ENCODE measurements at regions not wholly inside any gene's neighbourhood (a gene's known extent, or its start where the extent isn't known, plus 50 kb on each side); places are given as distances from the start of the nearest gene placed in this dataset.
"Not testable (repeated sequence)": the region's sequence is repeated elsewhere in the genome, so short reads cannot be mapped to it uniquely, and the experiment has no call there.

- H2BK120ac ChIP-seq (ENCODE audit: low read depth, low read length); H3K9ac ChIP-seq (ENCODE audit: low read length); DNase-seq; H3K79me1 ChIP-seq (replicated peaks; ENCODE audit: low read length, poor library complexity, severe bottlenecking); H3K18ac ChIP-seq (ENCODE audit: low read depth in 1 of 2, low read length in 2 of 2); H3K4me2 ChIP-seq (ENCODE audit: low read length, poor library complexity, severe bottlenecking); H2AK5ac ChIP-seq (ENCODE audit: low read length, severe bottlenecking); H2BK12ac ChIP-seq (ENCODE audit: low read length in 2 of 2); H2BK5ac ChIP-seq (ENCODE audit: low read depth, low read length, poor library complexity, severe bottlenecking); H3K14ac ChIP-seq (ENCODE audit: low read length in 2 of 2); H2BK15ac ChIP-seq (ENCODE audit: low read depth, poor library complexity, severe bottlenecking); H2AFZ ChIP-seq (ENCODE audit: low read depth, low read length); H4K91ac ChIP-seq (ENCODE audit: low read length); H4K8ac ChIP-seq (ENCODE audit: low read length); H3K23ac ChIP-seq (ENCODE audit: low read length in 2 of 2); H3K27ac ChIP-seq (ENCODE audit: low read length, poor library complexity, severe bottlenecking); H3K36me3 ChIP-seq (ENCODE audit: control insufficient read depth in 1 of 2, insufficient read depth in 2 of 2, low read depth in 1 of 2, low read length in 2 of 2); H3K4me3 ChIP-seq (ENCODE audit: insufficient read depth in 1 of 2, low read depth in 1 of 2, low read length in 2 of 2); H3K4ac ChIP-seq (ENCODE audit: low read depth in 1 of 2, low read length in 2 of 2); H3K9me3 ChIP-seq (ENCODE audit: control insufficient read depth, low read length); H3K4me1 ChIP-seq (ENCODE audit: control insufficient read depth, insufficient read depth, low read depth, low read length): not testable (repeated sequence)
- H3K27me3 ChIP-seq (ENCODE audit: control insufficient read depth in 1 of 2, insufficient read depth in 1 of 2, low read length in 2 of 2): peaks cover 0 to 11% of the 10 kb centered on the region in 2 experiments
- whole genome bisulfite sequencing: 96% methylated on average over 3 of the region's 4 CpGs
Measured at GRCh38 chr5:7310656-7311055, 85.3 kb upstream of the ADCY2 start.

GRCh38 chr5:7315118-7315517 is 80.8 kb upstream of the ADCY2 start:
- WGBS: 60% methylated on average over 1 of the region's 2 CpGs

GRCh38 chr5:7317751-7318150 is 78.2 kb upstream of the ADCY2 start:
- no peak overlapping the region for H2BK12ac ChIP-seq (ENCODE audit: low read length in 2 of 2)
- H3K27me3 ChIP-seq (ENCODE audit: control insufficient read depth in 1 of 2, insufficient read depth in 1 of 2, low read length in 2 of 2): peaks cover 0 to 20% of the 10 kb centered on the region in 2 experiments
- no peak overlapping the region for H4K8ac ChIP-seq (ENCODE audit: low read length)
- no peak overlapping the region for H3K14ac ChIP-seq (ENCODE audit: low read length in 2 of 2)
- H3K27ac ChIP-seq (ENCODE audit: low read length, poor library complexity, severe bottlenecking): no peak overlapping the region
- no peak overlapping the region for H3K9ac ChIP-seq (ENCODE audit: low read length)
- H2BK15ac ChIP-seq (ENCODE audit: low read depth, poor library complexity, severe bottlenecking): no peak overlapping the region
- no peak overlapping the region for H2AK5ac ChIP-seq (ENCODE audit: low read length, severe bottlenecking)
- no peak overlapping the region for H3K23ac ChIP-seq (ENCODE audit: low read length in 2 of 2)
- H2BK5ac ChIP-seq (ENCODE audit: low read depth, low read length, poor library complexity, severe bottlenecking): no peak overlapping the region
- no peak overlapping the region for H2AFZ ChIP-seq (ENCODE audit: low read depth, low read length)
- no peaks in the 10 kb centered on the region for H3K9me3 ChIP-seq (ENCODE audit: control insufficient read depth, low read length)
- no peak overlapping the region for H4K91ac ChIP-seq (ENCODE audit: low read length)
- no peak overlapping the region for H2BK120ac ChIP-seq (ENCODE audit: low read depth, low read length)
- WGBS: 41% methylated on average over 2 of the region's 2 CpGs
- no peak overlapping the region for H3K4ac ChIP-seq (ENCODE audit: low read depth in 1 of 2, low read length in 2 of 2)
- H3K79me1 ChIP-seq (replicated peaks; ENCODE audit: low read length, poor library complexity, severe bottlenecking): no peaks in the 10 kb centered on the region
- H3K36me3 ChIP-seq (ENCODE audit: control insufficient read depth in 1 of 2, insufficient read depth in 2 of 2, low read depth in 1 of 2, low read length in 2 of 2): no peaks in the 10 kb centered on the region
- no peak overlapping the region for H3K4me3 ChIP-seq (ENCODE audit: insufficient read depth in 1 of 2, low read depth in 1 of 2, low read length in 2 of 2)
- no peak overlapping the region for H3K18ac ChIP-seq (ENCODE audit: low read depth in 1 of 2, low read length in 2 of 2)
- no peak overlapping the region for H3K4me2 ChIP-seq (ENCODE audit: low read length, poor library complexity, severe bottlenecking)
- DNase-seq: no peak
- no peaks in the 10 kb centered on the region for H3K4me1 ChIP-seq (ENCODE audit: control insufficient read depth, insufficient read depth, low read depth, low read length)

More at GRCh38 chr5:7315118-7315517, 80.8 kb upstream of the ADCY2 start:
- Histone ChIP-seq H3K23ac (ENCODE audit: low read length in 2 of 2) (no peak overlapping the region), H2BK120ac (ENCODE audit: low read depth, low read length) (no peak overlapping the region), H3K14ac (ENCODE audit: low read length in 2 of 2) (no peak overlapping the region), H2BK15ac (ENCODE audit: low read depth, poor library complexity, severe bottlenecking) (no peak overlapping the region), H3K4me3 (ENCODE audit: insufficient read depth in 1 of 2, low read depth in 1 of 2, low read length in 2 of 2) (no peak overlapping the region), H3K9me3 (ENCODE audit: control insufficient read depth, low read length) (no peaks in the 10 kb centered on the region), H3K18ac (ENCODE audit: low read depth in 1 of 2, low read length in 2 of 2) (no peak overlapping the region), H3K9ac (ENCODE audit: low read length) (no peak overlapping the region), H3K4me2 (ENCODE audit: low read length, poor library complexity, severe bottlenecking) (no peak overlapping the region), H2BK5ac (ENCODE audit: low read depth, low read length, poor library complexity, severe bottlenecking) (no peak overlapping the region), H4K91ac (ENCODE audit: low read length) (no peak overlapping the region), H3K4ac (ENCODE audit: low read depth in 1 of 2, low read length in 2 of 2) (no peak overlapping the region), H2AFZ (ENCODE audit: low read depth, low read length) (no peak overlapping the region), H3K27me3 (ENCODE audit: control insufficient read depth in 1 of 2, insufficient read depth in 1 of 2, low read length in 2 of 2) (peaks cover 0 to 20% of the 10 kb centered on the region in 2 experiments), H3K27ac (ENCODE audit: low read length, poor library complexity, severe bottlenecking) (no peak overlapping the region), H2BK12ac (ENCODE audit: low read length in 2 of 2) (no peak overlapping the region), H3K79me1 (replicated peaks; ENCODE audit: low read length, poor library complexity, severe bottlenecking) (no peaks in the 10 kb centered on the region), H4K8ac (ENCODE audit: low read length) (no peak overlapping the region), H2AK5ac (ENCODE audit: low read length, severe bottlenecking) (no peak overlapping the region), H3K36me3 (ENCODE audit: control insufficient read depth in 1 of 2, insufficient read depth in 2 of 2, low read depth in 1 of 2, low read length in 2 of 2) (no peaks in the 10 kb centered on the region), H3K4me1 (ENCODE audit: control insufficient read depth, insufficient read depth, low read depth, low read length) (no peaks in the 10 kb centered on the region)
- DNase-seq: no peak

- Histone ChIP-seq H2BK15ac (ENCODE audit: low read depth, poor library complexity, severe bottlenecking) (no peak overlapping the region), H2BK12ac (ENCODE audit: low read length in 2 of 2) (no peak overlapping the region), H3K27ac (ENCODE audit: low read length, poor library complexity, severe bottlenecking) (no peak overlapping the region), H3K79me1 (replicated peaks; ENCODE audit: low read length, poor library complexity, severe bottlenecking) (no peaks in the 10 kb centered on the region), H3K14ac (ENCODE audit: low read length in 2 of 2) (no peak overlapping the region), H4K91ac (ENCODE audit: low read length) (no peak overlapping the region), H2BK5ac (ENCODE audit: low read depth, low read length, poor library complexity, severe bottlenecking) (no peak overlapping the region), H2AFZ (ENCODE audit: low read depth, low read length) (no peak overlapping the region), H3K27me3 (ENCODE audit: control insufficient read depth in 1 of 2, insufficient read depth in 1 of 2, low read length in 2 of 2) (peaks cover 0 to 7% of the 10 kb centered on the region in 2 experiments), H3K9me3 (ENCODE audit: control insufficient read depth, low read length) (no peaks in the 10 kb centered on the region), H3K23ac (ENCODE audit: low read length in 2 of 2) (no peak overlapping the region), H2AK5ac (ENCODE audit: low read length, severe bottlenecking) (no peak overlapping the region), H3K4ac (ENCODE audit: low read depth in 1 of 2, low read length in 2 of 2) (no peak overlapping the region), H3K9ac (ENCODE audit: low read length) (peak overlapping the region; percentile 44), H3K18ac (ENCODE audit: low read depth in 1 of 2, low read length in 2 of 2) (no peak overlapping the region), H3K4me3 (ENCODE audit: insufficient read depth in 1 of 2, low read depth in 1 of 2, low read length in 2 of 2) (no peak overlapping the region), H3K36me3 (ENCODE audit: control insufficient read depth in 1 of 2, insufficient read depth in 2 of 2, low read depth in 1 of 2, low read length in 2 of 2) (no peaks in the 10 kb centered on the region), H3K4me2 (ENCODE audit: low read length, poor library complexity, severe bottlenecking) (no peak overlapping the region), H2BK120ac (ENCODE audit: low read depth, low read length) (no peak overlapping the region), H4K8ac (ENCODE audit: low read length) (no peak overlapping the region), H3K4me1 (ENCODE audit: control insufficient read depth, insufficient read depth, low read depth, low read length) (no peaks in the 10 kb centered on the region)
- WGBS: 29% methylated on average over 2 of the region's 2 CpGs
- DNase-seq: no peak
Measured at GRCh38 chr5:7320701-7321301, 75.1 kb upstream of the ADCY2 start.
